HG03442 (cell line): ENCODE measurements at regions not wholly inside any gene's neighbourhood (a gene's known extent, or its start where the extent isn't known, plus 50 kb on each side); places are given as distances from the start of the nearest gene placed in this dataset.
A peak's percentile ranks its signal among the peaks of the same experiment; 100 is the strongest.

Experiments
- ATAC-seq: cut with Tn5 transposase; IDR thresholded peaks from one replicate; pipeline ENCODE4 v1.9.1; 2021; ENCODE audit warnings: mild to moderate bottlenecking, moderate library complexity; ENCODE audit not compliant: unreplicated experiment

GRCh38 chr5:175288048-175288621 is 155.8 kb downstream of the DRD1 start:
- no peak for ATAC-seq

- ATAC-seq = no peak
Measured at GRCh38 chr5:175286981-175287380, 157.0 kb downstream of the DRD1 start.

GRCh38 chr5:175285261-175285660 is 158.7 kb downstream of the DRD1 start:
- no peak for ATAC-seq

- no peak for ATAC-seq
Measured at GRCh38 chr5:175284806-175285205, 159.2 kb downstream of the DRD1 start.

GRCh38 chr5:175282611-175283225 is 161.3 kb downstream of the DRD1 start:
- no peak for ATAC-seq

GRCh38 chr5:175281714-175282113 is 162.3 kb downstream of the DRD1 start:
- ATAC-seq = peak; percentile 43

GRCh38 chr5:175281257-175281656 is 162.7 kb downstream of the DRD1 start:
- ATAC-seq = no peak

- ATAC-seq = no peak
Measured at GRCh38 chr5:175279506-175279905, 164.5 kb downstream of the DRD1 start.

- ATAC-seq = no peak
Measured at GRCh38 chr5:175275748-175276147, 168.2 kb downstream of the DRD1 start.

GRCh38 chr5:175275097-175275496 is 168.9 kb downstream of the DRD1 start:
- no peak for ATAC-seq

GRCh38 chr5:175274171-175274570 is 169.8 kb downstream of the DRD1 start:
- no peak for ATAC-seq

- no peak for ATAC-seq
Measured at GRCh38 chr5:175264406-175264805, 179.6 kb downstream of the DRD1 start.

GRCh38 chr5:175263776-175264175 is 180.2 kb downstream of the DRD1 start:
- no peak for ATAC-seq

GRCh38 chr5:175261526-175261925 is 182.5 kb downstream of the DRD1 start:
- no peak for ATAC-seq

- ATAC-seq = no peak
Measured at GRCh38 chr5:175261037-175261436, 182.9 kb downstream of the DRD1 start.

GRCh38 chr5:175257847-175258194 is 186.2 kb downstream of the DRD1 start:
- no peak for ATAC-seq

- no peak for ATAC-seq
Measured at GRCh38 chr5:175257128-175257846, 186.7 kb downstream of the DRD1 start.

- no peak for ATAC-seq
Measured at GRCh38 chr5:175254155-175254554, 189.8 kb downstream of the DRD1 start.

GRCh38 chr5:175253597-175253996 is 190.4 kb downstream of the DRD1 start:
- ATAC-seq = no peak

- no peak for ATAC-seq
Measured at GRCh38 chr5:175252234-175252805, 191.7 kb downstream of the DRD1 start.

- no peak for ATAC-seq
Measured at GRCh38 chr5:175250426-175250825, 193.6 kb downstream of the DRD1 start.

- ATAC-seq = no peak
Measured at GRCh38 chr5:175248416-175248905, 195.5 kb downstream of the DRD1 start.
